CD14-positive monocyte (primary cell): ENCODE measurements at regions not wholly inside any gene's neighbourhood (a gene's known extent, or its start where the extent isn't known, plus 50 kb on each side); places are given as distances from the start of the nearest gene placed in this dataset.

Experiments
- DNase-seq, 3 donors: peaks; one replicate each; pipeline ENCODE4 v3.0.0-alpha.2; 2011 to 2022
- H2AFZ ChIP-seq: 2 replicates; pipeline ENCODE4 v1.6.0; 2012; ENCODE audit warnings: mild to moderate bottlenecking, low read depth, low read length, inconsistent platforms; ENCODE audit not compliant: insufficient read depth, poor library complexity, severe bottlenecking
- H3K27ac ChIP-seq, 2 donors: 1 replicate in 1 of 2; 2 replicates in 1 of 2; pipeline ENCODE4 v1.5.1; 2012 to 2013; ENCODE audit warnings: low read length in 2 of 2, control low read depth in 1 of 2, inconsistent platforms in 1 of 2, low read depth in 1 of 2, mild to moderate bottlenecking in 1 of 2
- H3K27me3 ChIP-seq, 2 donors: one replicate each; pipeline versions ENCODE4 v1.6.0 to v1.6.1; 2011 to 2013; ENCODE audit warnings: low read length in 2 of 2; ENCODE audit not compliant: control insufficient read depth in 2 of 2, insufficient read depth in 2 of 2
- H3K36me3 ChIP-seq, 2 donors: replicated peaks in 1 of 2; 1 replicate in 1 of 2; 2 replicates in 1 of 2; pipeline versions ENCODE4 v1.5.1 to v1.6.1; 2012 to 2013; ENCODE audit warnings: low read length in 2 of 2, control low read depth in 1 of 2, inconsistent platforms in 1 of 2, mild to moderate bottlenecking in 1 of 2; ENCODE audit not compliant: insufficient read depth in 2 of 2, control insufficient read depth in 1 of 2
- H3K4me1 ChIP-seq, 2 donors: 1 replicate in 1 of 2; 2 replicates in 1 of 2; pipeline versions ENCODE4 v1.5.1 to v1.6.1; 2012 to 2013; ENCODE audit warnings: low read length in 2 of 2, control low read depth in 1 of 2, inconsistent platforms in 1 of 2, mild to moderate bottlenecking in 1 of 2, moderate library complexity in 1 of 2; ENCODE audit not compliant: insufficient read depth in 2 of 2, control insufficient read depth in 1 of 2
- H3K4me2 ChIP-seq: replicated peaks from 2 replicates; pipeline ENCODE3; 2012; ENCODE audit warnings: low read length, moderate library complexity, mild to moderate bottlenecking; ENCODE audit not compliant: poor library complexity, severe bottlenecking; ENCODE audit errors: extremely low read depth
- H3K4me3 ChIP-seq, 3 experiments: fragments of 200-600 bp in 1 of 3; sonication (generic) in 1 of 3; replicated peaks in 1 of 3; 1 replicate in 2 of 3; 2 replicates in 1 of 3; pipeline ENCODE4 v1.5.1; 2011 to 2013; ENCODE audit warnings: low read length in 3 of 3, mild to moderate bottlenecking in 3 of 3, control low read depth in 2 of 3, low read depth in 2 of 3, inconsistent platforms in 1 of 3, moderate library complexity in 1 of 3
- H3K79me2 ChIP-seq: 2 replicates; pipeline ENCODE4 v1.6.0; 2012; ENCODE audit warnings: mild to moderate bottlenecking, control low read depth, inconsistent platforms, low read length, moderate library complexity; ENCODE audit not compliant: insufficient read depth
- H3K9ac ChIP-seq: 2 replicates; pipeline ENCODE4 v1.6.0; 2017; ENCODE audit warnings: low read length, mild to moderate bottlenecking; ENCODE audit not compliant: insufficient read depth, poor library complexity, severe bottlenecking
- H3K9me3 ChIP-seq, 2 donors: replicated peaks in 1 of 2; 1 replicate in 1 of 2; 2 replicates in 1 of 2; pipeline versions ENCODE4 v1.5.1 to v1.6.1; 2012 to 2013; ENCODE audit warnings: low read length in 2 of 2, control low read depth in 1 of 2; ENCODE audit not compliant: control insufficient read depth in 1 of 2, insufficient read depth in 1 of 2
- H4K20me1 ChIP-seq: 2 replicates; pipeline ENCODE4 v1.6.0; 2012; ENCODE audit warnings: mild to moderate bottlenecking, low read length, control low read depth, moderate library complexity; ENCODE audit not compliant: insufficient read depth
- H3K27ac Mint-ChIP-seq, 7 donors: one replicate each; pipeline ENCODE4 v1.8.0; 2020; ENCODE audit warnings: mild to moderate bottlenecking in 7 of 7, mixed read lengths in 7 of 7, moderate library complexity in 6 of 7, inconsistent platforms in 2 of 7
- H3K27me3 Mint-ChIP-seq, 3 donors: one replicate each; pipeline ENCODE4 v1.8.0; 2021 to 2022; ENCODE audit warnings: low read depth in 3 of 3, mild to moderate bottlenecking in 3 of 3, mixed read lengths in 3 of 3, moderate library complexity in 3 of 3, inconsistent platforms in 1 of 3
- H3K36me3 Mint-ChIP-seq, 2 donors: one replicate each; pipeline ENCODE4 v1.8.0; 2020; ENCODE audit warnings: mixed read lengths in 2 of 2, inconsistent platforms in 1 of 2, mild to moderate bottlenecking in 1 of 2
- H3K4me1 Mint-ChIP-seq: one replicate; pipeline ENCODE4 v1.8.0; 2020; ENCODE audit warnings: mild to moderate bottlenecking, mixed read lengths
- H3K4me3 Mint-ChIP-seq, 2 donors: one replicate each; pipeline ENCODE4 v1.8.0; 2020; ENCODE audit warnings: mild to moderate bottlenecking in 2 of 2, mixed read lengths in 2 of 2, moderate library complexity in 1 of 2
- H3K9me3 Mint-ChIP-seq, 7 donors: one replicate each; pipeline ENCODE4 v1.8.0; 2020 to 2022; ENCODE audit warnings: mixed read lengths in 7 of 7, mild to moderate bottlenecking in 6 of 7, moderate library complexity in 6 of 7, inconsistent platforms in 2 of 7
- WGBS: methylation state at CpG from one replicate; pipeline ENCODE4 v1.1.5; 2013; ENCODE audit warnings: missing lambda C conversion rate; ENCODE audit not compliant: insufficient coverage; 5-methylcytosine and 5-hydroxymethylcytosine counted together
- intact Hi-C, 2 donors: fragments of 100-400 bp; cut with micrococcal nuclease; formaldehyde crosslinking; loops; one replicate each; pipeline versions ENCODE4 v1.15.0 to v1.15.1; 2023
- TF ChIP-seq, protein P1 (sequence below): fragments of 200-600 bp; IDR thresholded peaks from one replicate; pipeline ENCODE4 v1.8.0; 2022; ENCODE audit warnings: antibody characterized with exemption, mild to moderate bottlenecking

DNA sequence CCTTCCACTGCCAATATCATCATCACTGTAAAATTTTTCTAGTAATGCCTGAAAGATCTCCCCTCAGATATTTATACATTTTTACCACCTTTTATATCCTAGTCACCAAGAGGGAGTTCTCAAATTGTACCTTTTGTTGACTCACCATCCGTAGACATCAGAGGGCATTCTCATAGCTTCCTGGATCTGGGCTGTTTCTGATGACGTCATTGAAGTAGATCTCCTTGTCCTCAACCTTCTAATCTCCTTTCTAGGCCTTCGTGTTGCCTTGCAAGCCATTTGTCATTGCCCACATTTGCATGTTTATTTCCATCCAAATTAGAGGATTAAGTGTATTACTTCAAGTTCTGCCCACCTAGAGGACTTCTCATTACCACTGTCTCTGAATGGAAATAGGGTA lies 193.4 kb upstream of the NRXN1 start:
- Mint-ChIP-seq H3K36me3 (no peaks in the 10 kb centered on the region), H3K27me3 (peaks cover 0 to 2% (median 0%) of the 10 kb centered on the region in 3 donors), H3K9me3 (peaks cover 2 to 17% (median 5%) of the 10 kb centered on the region in 7 donors), H3K4me3 (no peak overlapping the region), H3K4me1 (peaks cover 6% of the 10 kb centered on the region), H3K27ac (no peak overlapping the region)
- intact Hi-C loops, result no loop called here
- H3K27ac ChIP-seq, result no peak overlapping the region
- no peak overlapping the region for H3K4me2 ChIP-seq
- TF ChIP-seq, protein P1, sequence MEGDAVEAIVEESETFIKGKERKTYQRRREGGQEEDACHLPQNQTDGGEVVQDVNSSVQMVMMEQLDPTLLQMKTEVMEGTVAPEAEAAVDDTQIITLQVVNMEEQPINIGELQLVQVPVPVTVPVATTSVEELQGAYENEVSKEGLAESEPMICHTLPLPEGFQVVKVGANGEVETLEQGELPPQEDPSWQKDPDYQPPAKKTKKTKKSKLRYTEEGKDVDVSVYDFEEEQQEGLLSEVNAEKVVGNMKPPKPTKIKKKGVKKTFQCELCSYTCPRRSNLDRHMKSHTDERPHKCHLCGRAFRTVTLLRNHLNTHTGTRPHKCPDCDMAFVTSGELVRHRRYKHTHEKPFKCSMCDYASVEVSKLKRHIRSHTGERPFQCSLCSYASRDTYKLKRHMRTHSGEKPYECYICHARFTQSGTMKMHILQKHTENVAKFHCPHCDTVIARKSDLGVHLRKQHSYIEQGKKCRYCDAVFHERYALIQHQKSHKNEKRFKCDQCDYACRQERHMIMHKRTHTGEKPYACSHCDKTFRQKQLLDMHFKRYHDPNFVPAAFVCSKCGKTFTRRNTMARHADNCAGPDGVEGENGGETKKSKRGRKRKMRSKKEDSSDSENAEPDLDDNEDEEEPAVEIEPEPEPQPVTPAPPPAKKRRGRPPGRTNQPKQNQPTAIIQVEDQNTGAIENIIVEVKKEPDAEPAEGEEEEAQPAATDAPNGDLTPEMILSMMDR, result no peak
- H3K9me3 ChIP-seq, result peaks cover 0 to 6% of the 10 kb centered on the region in 2 donors
- no peak overlapping the region for H2AFZ ChIP-seq
- no peak for DNase-seq
- no peak overlapping the region for H3K9ac ChIP-seq
- H3K4me1 ChIP-seq, result no peaks in the 10 kb centered on the region
- no peak overlapping the region for H3K4me3 ChIP-seq
- WGBS, result 83% methylated on average over 2 of the region's 3 CpGs
- no peaks in the 10 kb centered on the region for H3K27me3 ChIP-seq
- H3K36me3 ChIP-seq, result no peaks in the 10 kb centered on the region
- H4K20me1 ChIP-seq, result no peaks in the 10 kb centered on the region
- no peaks in the 10 kb centered on the region for H3K79me2 ChIP-seq

DNA sequence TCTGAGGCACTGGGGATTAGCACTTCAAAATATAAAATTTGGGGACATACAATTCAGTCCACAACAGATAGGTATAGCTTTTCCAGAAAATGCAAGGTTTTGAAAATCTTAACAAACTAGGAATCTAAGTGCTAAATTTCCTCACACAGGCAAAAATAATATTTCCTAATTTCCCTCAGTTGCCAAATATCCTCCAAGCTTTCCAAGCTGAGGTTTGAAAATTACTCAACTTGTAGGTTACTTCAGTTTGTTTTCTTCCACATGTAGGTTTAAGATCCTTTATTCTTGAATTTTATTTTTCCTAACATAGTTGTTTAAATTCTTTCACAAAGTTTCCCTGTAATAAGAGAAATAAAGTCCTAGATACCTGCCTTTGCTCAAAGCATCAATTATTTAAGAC lies 192.9 kb upstream of the NRXN1 start:
- peaks cover 6% of the 10 kb centered on the region for H3K4me1 Mint-ChIP-seq
- TF ChIP-seq, protein P1, result no peak
- peaks cover 0 to 2% (median 0%) of the 10 kb centered on the region in 3 donors for H3K27me3 Mint-ChIP-seq
- Histone ChIP-seq H3K9me3 (peaks cover 0 to 6% of the 10 kb centered on the region in 2 donors), H2AFZ (no peak overlapping the region), H3K4me2 (no peak overlapping the region), H3K27ac (no peak overlapping the region), H3K36me3 (no peaks in the 10 kb centered on the region), H4K20me1 (no peaks in the 10 kb centered on the region), H3K79me2 (no peaks in the 10 kb centered on the region), H3K4me1 (no peaks in the 10 kb centered on the region), H3K4me3 (no peak overlapping the region), H3K27me3 (no peaks in the 10 kb centered on the region), H3K9ac (no peak overlapping the region)
- no peak for DNase-seq
- peaks cover 2 to 17% (median 5%) of the 10 kb centered on the region in 7 donors for H3K9me3 Mint-ChIP-seq
- no peaks in the 10 kb centered on the region for H3K36me3 Mint-ChIP-seq
- intact Hi-C loops, result no loop called here
- H3K27ac Mint-ChIP-seq, result no peak overlapping the region
- H3K4me3 Mint-ChIP-seq, result no peak overlapping the region
